ENCODE measurements at regions not wholly inside any gene's neighbourhood (a gene's known extent, or its start where the extent isn't known, plus 50 kb on each side); places are given as distances from the start of the nearest gene placed in this dataset.

DNA sequence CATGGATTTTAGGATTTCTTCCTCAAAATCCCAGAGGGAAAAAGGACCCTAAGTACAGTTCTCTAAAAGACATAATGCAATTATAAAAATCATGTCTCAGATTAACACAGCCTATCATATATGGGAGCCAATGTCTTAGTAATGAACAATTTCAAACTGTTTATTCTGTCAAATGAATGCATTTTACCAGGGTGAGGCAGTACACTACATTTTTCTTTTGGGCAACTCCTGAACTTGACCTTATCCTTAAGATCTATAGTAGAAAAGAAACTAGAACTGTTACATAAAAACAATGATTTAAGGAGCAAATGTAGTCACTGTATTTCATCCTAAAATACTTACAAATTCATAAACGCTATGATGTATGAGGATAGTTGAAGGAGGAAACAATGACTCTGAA is 226.3 kb upstream of the B3GALT2 start:
- TF ChIP-seq, protein P1, sequence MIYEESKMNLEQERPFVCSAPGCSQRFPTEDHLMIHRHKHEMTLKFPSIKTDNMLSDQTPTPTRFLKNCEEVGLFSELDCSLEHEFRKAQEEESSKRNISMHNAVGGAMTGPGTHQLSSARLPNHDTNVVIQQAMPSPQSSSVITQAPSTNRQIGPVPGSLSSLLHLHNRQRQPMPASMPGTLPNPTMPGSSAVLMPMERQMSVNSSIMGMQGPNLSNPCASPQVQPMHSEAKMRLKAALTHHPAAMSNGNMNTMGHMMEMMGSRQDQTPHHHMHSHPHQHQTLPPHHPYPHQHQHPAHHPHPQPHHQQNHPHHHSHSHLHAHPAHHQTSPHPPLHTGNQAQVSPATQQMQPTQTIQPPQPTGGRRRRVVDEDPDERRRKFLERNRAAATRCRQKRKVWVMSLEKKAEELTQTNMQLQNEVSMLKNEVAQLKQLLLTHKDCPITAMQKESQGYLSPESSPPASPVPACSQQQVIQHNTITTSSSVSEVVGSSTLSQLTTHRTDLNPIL (CRISPR knock-in tag; IDR thresholded peaks at IDR 0.05; ENCODE audit: low read depth), result no peak
- TF ChIP-seq ZC3H10 (CRISPR knock-in tag; IDR thresholded peaks at IDR 0.05), result no peak
- no peak for TF ChIP-seq RARB (CRISPR knock-in tag; IDR thresholded peaks at IDR 0.05)
- TF ChIP-seq, protein P2, sequence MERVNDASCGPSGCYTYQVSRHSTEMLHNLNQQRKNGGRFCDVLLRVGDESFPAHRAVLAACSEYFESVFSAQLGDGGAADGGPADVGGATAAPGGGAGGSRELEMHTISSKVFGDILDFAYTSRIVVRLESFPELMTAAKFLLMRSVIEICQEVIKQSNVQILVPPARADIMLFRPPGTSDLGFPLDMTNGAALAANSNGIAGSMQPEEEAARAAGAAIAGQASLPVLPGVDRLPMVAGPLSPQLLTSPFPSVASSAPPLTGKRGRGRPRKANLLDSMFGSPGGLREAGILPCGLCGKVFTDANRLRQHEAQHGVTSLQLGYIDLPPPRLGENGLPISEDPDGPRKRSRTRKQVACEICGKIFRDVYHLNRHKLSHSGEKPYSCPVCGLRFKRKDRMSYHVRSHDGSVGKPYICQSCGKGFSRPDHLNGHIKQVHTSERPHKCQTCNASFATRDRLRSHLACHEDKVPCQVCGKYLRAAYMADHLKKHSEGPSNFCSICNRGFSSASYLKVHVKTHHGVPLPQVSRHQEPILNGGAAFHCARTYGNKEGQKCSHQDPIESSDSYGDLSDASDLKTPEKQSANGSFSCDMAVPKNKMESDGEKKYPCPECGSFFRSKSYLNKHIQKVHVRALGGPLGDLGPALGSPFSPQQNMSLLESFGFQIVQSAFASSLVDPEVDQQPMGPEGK (CRISPR knock-in tag; IDR thresholded peaks at IDR 0.05; ENCODE audit: borderline replicate concordance), result no peak
- no peak for TF ChIP-seq TCF4 (CRISPR knock-in tag; IDR thresholded peaks at IDR 0.05; ENCODE audit: borderline replicate concordance)
- no peak for TF ChIP-seq BACH2 (CRISPR knock-in tag; IDR thresholded peaks at IDR 0.05; ENCODE audit: borderline replicate concordance)
- no peak for TF ChIP-seq ZNF70 (CRISPR knock-in tag; IDR thresholded peaks at IDR 0.05)
- no peak for TF ChIP-seq OSR1 (CRISPR knock-in tag; IDR thresholded peaks at IDR 0.05)
- TF ChIP-seq PPARA (CRISPR knock-in tag; IDR thresholded peaks at IDR 0.05; ENCODE audit: borderline replicate concordance), result no peak
- TF ChIP-seq SNAI2 (CRISPR knock-in tag; IDR thresholded peaks at IDR 0.05), result no peak
